GM18873 (cell line): ENCODE measurements at regions not wholly inside any gene's neighbourhood (a gene's known extent, or its start where the extent isn't known, plus 50 kb on each side); places are given as distances from the start of the nearest gene placed in this dataset.
A peak's percentile ranks its signal among the peaks of the same experiment; 100 is the strongest.
"Not testable (repeated sequence)": the region's sequence is repeated elsewhere in the genome, so short reads cannot be mapped to it uniquely, and the experiment has no call there.

Experiments used
- ATAC-seq: cut with Tn5 transposase; IDR thresholded peaks from one replicate; pipeline ENCODE4 v1.9.1; 2021; ENCODE audit warnings: mild to moderate bottlenecking, moderate library complexity, moderate number of reproducible peaks; ENCODE audit not compliant: unreplicated experiment, low FRiP score

GRCh38 chr5:1655496-1656270, 131.9 kb upstream of the LPCAT1 start:
- no peak for ATAC-seq

- ATAC-seq = no peak
Measured at GRCh38 chr5:1654786-1655495, 131.2 kb upstream of the LPCAT1 start.

DNA sequence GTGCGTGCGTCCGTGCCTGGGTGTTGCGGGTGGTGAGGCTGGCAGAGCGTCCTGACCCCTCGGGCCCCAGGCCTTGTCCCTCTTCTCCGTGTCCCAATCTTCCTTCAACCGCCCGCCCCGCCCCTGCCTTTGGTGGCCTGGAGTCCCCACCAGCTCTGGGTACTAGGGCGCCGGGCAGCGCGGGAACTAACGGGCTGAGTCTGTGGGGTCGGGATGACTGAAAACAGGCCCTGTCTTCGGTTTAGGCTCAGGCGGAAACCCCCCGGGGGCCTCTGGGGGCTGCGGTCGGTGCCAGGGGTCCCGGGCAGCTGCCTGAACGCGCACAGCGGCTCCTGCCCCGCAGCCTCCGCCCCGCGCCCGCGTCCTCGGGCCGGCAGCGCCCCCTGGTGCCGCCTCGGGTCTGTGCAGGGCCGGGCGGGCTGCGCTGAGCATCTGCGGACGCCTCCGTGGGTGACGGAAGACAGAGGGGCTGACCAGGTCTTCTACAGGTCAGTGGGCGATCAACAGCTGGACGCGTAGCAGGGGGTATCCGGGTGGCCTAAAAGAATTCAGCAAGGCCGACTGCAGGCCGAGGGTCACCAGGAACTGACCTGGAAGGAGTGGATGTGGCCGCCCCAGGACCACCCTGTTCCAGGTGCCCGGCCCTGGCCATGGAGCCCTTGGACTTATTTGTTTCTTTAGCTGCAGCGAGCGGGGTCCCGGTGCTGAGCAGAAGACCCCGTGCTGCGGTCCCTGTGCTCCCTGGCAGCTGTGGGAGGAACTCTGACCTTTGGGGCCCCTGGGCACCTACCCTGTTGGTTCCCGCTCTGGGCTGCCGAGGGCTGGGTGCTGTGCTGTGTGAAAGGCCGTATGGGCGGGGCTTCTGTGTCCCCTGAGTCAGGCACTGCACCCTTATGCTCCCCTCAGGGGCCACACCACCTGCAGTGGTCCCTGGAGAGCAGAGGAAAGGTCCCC, 130.2 kb upstream of the LPCAT1 start:
- ATAC-seq = not testable (repeated sequence)

GRCh38 chr5:1652873-1653697, 129.3 kb upstream of the LPCAT1 start:
- ATAC-seq = no peak

DNA sequence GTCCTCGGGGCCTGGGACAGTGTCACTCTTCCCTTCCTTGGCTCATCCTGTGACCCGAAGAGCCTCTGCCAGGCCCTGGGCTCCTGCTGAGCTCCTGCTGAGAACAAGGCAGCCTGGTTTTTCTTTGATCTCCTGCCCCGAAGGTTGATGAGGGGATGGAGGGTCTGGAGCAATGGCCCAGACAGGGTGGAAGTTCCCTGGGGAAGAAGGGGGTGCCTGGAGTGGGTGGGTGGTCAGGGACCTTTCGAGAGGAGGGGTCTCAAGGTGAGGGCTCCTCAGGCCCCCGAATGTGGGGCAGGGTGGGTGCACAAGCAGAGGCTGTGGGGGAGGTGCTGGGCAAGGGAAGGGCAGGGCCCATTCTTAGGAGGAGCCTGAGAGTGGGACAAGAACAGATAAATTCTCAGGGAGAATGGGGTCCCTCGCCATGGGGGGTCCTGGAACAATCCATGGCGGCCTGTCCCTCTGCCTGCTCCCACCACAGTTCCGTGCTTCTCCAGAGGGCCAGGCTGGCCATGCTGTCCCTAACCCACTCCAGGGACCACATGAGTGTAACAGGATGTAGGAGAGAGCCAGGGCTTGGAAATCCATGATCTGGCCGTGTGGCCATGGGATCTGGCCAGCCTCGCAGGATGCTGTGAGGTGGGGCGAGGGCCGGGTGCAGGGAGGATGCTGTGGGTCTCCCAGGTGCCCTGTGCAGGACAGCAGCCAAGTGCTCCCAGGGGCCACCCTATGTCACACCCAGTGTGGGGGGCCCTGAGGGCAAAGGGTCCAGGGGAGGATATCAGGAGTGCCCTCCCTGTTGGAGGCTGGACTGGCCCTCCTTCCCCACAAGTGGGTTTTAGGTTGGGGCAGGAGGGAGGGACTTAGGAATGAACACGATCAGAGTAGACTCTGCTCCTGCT, 128.5 kb upstream of the LPCAT1 start:
- no peak for ATAC-seq

GRCh38 chr5:1651250-1651649, 127.5 kb upstream of the LPCAT1 start:
- ATAC-seq = no peak

DNA sequence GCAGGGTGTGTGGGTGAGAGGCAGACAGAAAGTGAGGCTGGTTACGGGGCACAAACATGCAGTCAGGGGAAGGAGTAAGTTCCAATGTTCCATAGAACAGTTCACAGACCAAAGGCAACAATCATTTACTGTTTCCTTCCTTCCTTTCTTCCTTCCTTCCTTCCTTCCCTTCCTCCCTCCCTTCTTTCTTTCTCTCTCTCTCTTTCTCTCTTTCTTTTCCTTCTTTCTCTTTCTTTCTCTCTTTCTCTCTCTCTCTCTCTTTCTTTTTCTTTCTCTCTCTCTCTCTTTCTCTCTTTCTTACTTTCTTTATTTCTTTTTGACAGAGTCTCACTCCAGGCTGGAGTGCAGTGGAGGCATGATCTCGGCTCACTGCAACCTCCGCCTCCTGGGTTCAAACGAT, 125.8 kb upstream of the LPCAT1 start:
- no peak for ATAC-seq

GRCh38 chr5:1648806-1649205, 125.0 kb upstream of the LPCAT1 start:
- ATAC-seq = no peak

- no peak for ATAC-seq
Measured at GRCh38 chr5:1647580-1647979, 123.8 kb upstream of the LPCAT1 start.

GRCh38 chr5:1644810-1645571, 121.2 kb upstream of the LPCAT1 start:
- ATAC-seq = peak; percentile 65

DNA sequence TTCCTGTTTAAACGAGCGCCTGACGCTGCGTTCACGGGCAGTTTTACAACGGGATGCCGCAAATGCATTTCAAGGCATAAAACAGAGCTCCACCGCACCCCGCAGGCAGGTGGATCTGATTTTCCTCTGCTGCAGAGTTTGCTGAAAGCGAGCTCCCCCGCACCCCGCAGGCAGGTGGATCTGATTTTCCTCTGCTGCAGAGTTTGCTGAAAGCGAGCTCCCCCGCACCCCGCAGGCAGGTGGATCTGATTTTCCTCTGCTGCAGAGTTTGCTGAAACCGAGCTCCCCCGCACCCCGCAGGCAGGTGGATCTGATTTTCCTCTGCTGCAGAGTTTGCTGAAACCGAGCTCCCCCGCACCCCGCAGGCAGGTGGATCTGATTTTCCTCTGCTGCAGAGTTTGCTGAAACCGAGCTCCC, 120.6 kb upstream of the LPCAT1 start:
- not testable (repeated sequence) for ATAC-seq

DNA sequence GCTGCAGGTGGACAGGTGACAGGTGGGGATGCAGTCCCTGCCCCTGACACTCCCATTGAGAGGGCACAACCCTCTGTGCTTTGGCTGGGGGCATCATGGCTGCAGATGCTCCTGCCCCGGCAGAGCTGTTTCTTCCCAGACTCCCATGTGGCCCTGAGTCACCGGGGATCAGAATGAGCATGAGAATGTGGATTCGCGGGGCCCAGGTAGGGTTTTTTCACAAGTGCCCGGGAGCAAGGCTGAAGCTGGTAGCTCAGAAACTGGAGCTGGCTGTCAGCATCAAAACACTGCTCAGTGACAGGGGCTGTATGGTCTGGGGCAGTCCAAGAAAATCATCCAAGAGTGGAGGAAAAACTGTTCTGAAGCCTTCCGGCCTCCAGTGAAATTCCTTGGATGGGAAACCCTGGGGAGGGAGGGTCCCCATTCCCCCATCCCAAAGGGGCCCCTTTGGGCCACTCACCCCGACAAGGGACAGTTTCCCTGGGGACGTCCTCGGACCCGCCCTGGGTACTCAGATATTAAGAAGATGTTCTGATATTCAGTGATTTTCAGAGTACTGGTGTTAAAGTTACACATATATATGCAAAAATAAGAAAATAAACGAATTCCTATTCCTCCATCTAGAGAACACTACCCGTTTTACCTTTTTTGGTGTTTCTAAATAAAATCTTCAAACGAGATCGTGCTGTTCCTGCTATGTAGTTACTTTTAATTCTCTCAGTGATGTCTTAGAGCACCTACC, 120.1 kb upstream of the LPCAT1 start:
- no peak for ATAC-seq

DNA sequence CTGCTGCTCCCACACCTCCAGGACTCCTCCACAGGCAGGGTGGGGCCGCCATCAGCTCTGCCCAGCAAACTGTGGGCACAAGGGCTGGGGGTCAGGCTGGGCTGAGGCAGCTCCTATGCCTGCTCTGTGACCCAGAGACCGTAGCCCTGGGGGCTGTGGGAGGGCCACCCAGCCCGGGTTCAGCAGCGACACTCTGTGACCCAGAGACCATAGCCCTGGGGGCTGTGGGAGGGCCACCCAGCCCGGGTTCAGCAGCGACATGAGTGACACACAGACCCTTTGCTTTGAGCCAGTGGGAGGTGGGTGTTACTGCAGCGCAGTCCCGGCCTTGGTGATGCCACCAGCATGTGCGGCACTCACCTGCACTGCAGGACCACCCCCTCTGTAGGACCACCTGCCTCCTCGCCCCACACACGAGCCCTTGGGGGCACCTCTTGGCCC, 118.9 kb upstream of the LPCAT1 start:
- ATAC-seq = no peak

- no peak for ATAC-seq
Measured at GRCh38 chr5:1642221-1642620, 118.5 kb upstream of the LPCAT1 start.

- ATAC-seq = peak; percentile 67
Measured at GRCh38 chr5:1641560-1642166, 117.9 kb upstream of the LPCAT1 start.

DNA sequence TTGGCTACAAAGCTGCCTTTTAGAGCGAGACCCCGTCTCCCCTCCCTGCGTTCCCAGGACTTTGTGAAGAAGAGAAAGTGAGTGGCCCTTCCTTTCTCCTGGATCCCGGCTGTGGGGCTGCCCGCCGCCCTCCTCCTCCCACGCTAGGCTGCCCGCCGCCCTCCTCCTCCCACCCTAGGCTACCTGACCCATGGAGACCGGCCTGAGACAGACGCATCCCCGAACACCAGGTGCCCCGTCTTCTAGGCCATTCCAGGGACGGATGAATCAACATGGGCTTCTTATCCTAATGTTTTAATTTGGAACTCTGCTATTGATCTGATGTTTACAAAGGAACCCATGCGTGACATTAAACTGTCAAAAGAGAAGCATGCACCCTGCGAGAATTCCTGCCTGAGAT, 117.3 kb upstream of the LPCAT1 start:
- ATAC-seq = no peak

DNA sequence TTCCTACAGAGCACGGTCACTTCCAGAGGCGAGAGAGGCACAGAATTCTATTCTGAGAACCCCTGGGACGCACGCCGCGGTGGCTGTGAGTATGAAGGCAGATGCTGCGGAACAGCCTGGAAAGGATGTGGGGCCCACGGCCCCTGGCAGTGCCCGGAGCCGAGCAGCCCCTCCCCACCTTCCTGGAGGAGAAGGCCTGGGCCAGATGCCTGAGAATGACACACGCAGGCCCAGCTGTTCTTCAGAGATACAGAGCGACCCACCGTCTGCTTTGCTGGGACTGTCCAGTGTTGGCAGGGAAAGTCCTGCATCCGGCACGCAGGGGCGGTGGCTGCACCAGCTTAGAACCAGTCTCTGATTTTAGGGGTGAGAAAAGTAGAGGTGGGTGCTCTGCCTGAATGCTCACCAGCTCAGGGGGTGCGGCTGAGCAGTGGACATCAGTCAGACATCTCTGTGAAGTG, 116.7 kb upstream of the LPCAT1 start:
- ATAC-seq = no peak
